HG02763 (cell line): ENCODE measurements at regions not wholly inside any gene's neighbourhood (a gene's known extent, or its start where the extent isn't known, plus 50 kb on each side); places are given as distances from the start of the nearest gene placed in this dataset.

Experiments
- ATAC-seq: cut with Tn5 transposase; IDR thresholded peaks from one replicate; pipeline ENCODE4 v1.9.1; 2021; ENCODE audit warnings: mild to moderate bottlenecking, moderate library complexity; ENCODE audit not compliant: unreplicated experiment

DNA sequence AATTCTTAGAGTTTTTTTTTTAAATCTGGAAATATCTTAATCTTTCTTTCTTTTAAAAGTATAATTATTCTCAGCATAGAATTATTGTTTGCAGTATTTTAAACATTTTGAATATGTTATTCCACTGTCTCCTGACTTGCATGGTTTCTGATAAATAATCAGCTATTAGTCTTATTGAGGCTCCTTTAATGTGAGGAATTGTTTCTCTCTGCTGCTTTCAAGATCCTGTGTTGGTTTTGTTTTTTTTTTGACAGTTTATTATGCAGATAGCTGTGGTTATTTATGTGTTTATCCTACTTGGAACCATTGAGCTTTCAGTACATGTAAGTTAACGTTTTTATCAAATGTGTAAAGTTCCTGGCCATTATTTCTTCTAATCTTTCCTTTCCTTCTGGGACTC, 477.9 kb upstream of the HTR2A start:
- no peak for ATAC-seq

- ATAC-seq: no peak
These were observed 475.9 kb upstream of the HTR2A start for GRCh38 chr13:47372751-47373150.

DNA sequence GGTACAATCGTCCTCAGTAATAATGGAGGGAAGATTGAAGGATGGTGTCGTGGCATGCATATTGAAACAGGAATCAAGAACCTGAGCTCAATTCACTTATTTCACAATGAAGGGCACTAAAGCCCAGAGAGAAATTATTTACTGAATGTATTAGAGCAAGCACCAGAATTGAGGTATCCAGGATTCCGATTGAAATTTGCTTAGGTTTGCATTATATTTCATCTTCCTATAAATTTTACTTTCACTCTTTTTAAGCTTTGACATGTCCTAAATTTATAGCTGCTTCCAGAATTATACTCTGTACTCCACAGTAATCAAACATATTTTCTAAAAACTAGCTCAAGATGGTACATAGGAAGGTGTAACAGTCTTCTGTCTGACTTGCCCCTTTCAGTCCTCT, 454.9 kb upstream of the HTR2A start:
- no peak for ATAC-seq

DNA sequence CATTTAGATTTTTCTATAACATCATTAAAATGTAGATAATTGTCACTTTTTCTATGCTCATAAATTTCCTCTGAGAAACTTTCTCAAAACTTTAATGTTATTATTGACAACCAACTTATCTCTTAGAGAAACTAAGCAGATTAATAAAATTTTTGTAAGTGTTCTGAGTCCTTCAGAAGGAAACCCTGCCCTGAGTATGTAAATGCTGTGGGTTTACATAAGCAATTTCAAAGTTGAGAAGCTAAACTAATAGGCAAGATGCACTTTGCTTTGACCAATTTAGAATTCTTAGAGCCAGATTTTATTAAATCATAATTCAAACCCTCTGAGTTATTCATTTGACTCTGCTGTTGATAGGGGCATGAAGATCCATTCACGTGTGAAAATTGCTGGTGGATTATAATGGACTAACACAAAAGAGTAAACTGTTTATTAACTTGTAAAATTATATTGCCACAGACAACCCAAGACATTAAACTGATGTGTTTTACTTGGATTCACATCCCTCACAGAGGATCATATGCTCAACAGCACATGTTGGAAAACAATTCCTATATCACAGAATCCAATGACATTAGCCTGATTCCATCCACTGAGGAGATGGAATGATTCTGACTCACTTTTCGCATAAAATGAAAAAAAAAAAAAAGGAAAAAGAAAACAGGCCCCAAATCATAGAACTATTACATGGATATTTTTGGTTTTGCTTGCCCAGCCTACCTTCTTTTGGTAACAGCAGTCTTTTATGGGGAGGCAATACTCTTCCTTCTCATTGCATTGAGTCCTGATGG, 453.7 kb upstream of the HTR2A start:
- no peak for ATAC-seq

- ATAC-seq: no peak
These were observed 452.4 kb upstream of the HTR2A start for GRCh38 chr13:47349211-47349610.

GRCh38 chr13:47337781-47338507, 441.1 kb upstream of the HTR2A start:
- ATAC-seq: no peak

- no peak for ATAC-seq
These were observed 437.3 kb upstream of the HTR2A start for GRCh38 chr13:47334173-47334572.

DNA sequence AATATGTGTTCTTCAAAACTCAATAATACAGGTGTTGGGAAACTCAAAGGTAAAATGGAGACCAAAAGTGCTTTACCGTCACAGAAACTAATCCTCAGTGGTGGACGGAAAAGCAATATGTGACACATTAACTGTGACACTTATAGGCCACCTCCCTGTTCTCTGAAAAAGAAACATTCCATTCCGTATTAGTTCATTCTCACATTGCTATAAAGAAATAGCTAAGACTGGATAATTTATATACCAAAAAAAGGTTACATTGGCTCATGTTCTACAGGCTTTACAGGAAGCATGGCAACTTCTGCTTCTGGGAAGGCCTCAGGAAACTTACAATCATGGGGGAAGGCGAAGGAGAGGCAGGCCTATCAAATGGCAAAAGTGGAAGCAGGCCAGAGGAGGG, 435.3 kb upstream of the HTR2A start:
- ATAC-seq: no peak

- ATAC-seq: no peak
These were observed 433.2 kb upstream of the HTR2A start for GRCh38 chr13:47330031-47330430.

DNA sequence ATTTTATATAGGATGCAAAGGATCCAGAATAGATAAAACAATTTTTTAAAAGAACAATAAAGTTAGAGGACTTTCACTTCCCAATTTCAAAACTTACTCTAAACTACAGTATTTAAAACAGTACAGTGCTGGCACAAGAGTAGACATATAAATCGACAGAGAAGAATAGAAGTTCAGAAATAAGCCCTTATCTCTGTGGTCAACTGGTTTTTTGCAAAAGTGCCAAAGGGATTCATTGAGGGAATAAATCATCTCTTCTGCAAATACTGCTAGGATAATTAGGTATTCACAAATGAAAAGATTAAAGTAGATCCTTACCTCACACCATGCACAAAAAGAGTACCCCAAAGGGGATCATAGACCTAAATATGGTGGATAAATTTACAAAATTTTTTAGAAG, 431.0 kb upstream of the HTR2A start:
- ATAC-seq: no peak

GRCh38 chr13:47326061-47326460, 429.2 kb upstream of the HTR2A start:
- ATAC-seq: no peak

DNA sequence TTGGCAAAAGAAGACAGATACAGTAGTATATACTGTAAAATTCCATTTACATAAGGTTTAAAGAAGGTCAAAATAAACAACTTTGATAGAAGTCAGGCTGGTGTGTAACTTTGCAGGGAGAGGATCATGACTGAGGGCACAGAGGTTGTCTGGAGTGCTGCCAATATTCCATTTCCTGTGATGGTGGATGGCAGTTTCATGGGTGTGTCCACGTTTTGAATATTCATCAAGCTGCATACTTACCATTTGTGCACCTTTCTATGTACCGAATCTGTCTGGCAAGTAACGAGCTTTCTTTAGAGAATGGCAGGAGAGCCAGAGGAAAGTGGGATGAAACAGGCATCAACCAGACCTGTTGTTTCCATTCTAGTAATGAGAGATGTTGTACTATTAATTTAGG, 420.5 kb upstream of the HTR2A start:
- ATAC-seq: no peak

DNA sequence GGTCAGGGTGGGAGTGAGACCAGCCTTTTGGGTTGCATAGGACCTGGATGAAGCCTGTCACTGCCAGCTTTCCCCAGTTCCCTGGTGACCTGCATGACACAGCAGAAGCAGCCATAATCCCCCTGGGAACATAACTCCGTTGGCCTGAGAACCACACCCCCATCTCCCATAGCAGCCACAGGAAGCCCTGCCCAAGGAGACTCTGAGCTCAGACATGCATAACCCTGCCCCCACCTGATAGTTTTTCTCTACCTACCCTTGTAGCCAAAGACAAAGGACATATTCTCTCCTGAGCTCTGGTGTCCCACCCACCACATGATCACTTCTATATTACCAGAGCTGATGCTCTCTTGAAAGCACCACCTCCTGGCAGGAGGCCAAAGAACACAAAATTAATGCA, 413.5 kb upstream of the HTR2A start:
- ATAC-seq: no peak

GRCh38 chr13:47306991-47307390, 410.1 kb upstream of the HTR2A start:
- no peak for ATAC-seq

- no peak for ATAC-seq
These were observed 406.8 kb upstream of the HTR2A start for GRCh38 chr13:47303626-47304025.

DNA sequence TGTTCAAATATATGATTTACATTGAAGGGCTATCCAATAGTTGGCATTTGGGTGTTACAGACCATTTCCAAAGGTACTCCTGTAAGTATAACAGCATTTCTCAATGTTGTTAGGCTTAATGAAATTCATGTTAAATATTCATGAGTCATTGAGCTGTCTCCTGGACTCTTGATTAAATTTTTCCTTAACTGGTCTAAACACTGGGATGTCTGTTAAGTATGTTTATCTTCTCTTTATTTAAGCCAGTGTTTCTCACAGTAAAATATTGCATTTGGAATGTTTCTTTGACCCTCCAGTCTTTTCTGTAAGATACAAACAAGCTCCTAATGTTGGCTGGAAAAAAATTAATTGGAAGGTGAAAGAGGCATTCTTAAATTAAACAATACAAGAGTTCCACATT, 402.5 kb upstream of the HTR2A start:
- no peak for ATAC-seq

GRCh38 chr13:47298506-47298905, 401.7 kb upstream of the HTR2A start:
- ATAC-seq: no peak

DNA sequence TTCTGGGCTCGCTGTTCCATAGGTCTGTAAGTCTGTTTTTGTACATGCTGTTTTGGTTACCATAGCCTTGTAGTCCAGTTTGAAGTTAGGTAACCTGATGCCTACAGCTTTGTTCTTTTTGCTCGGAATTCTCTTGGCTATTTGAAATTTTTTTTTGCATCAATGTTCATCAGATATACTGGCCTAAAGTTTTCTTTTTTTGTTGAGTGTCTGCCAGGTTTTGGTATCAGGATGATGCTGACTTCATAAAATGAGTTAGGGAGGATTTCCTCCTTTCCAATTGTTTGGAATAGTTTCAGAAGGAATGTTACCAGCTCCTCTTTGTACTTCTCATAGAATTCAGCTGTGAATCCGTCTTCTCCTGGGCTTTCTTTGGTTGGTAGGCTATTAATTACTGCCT, 397.8 kb upstream of the HTR2A start:
- no peak for ATAC-seq

DNA sequence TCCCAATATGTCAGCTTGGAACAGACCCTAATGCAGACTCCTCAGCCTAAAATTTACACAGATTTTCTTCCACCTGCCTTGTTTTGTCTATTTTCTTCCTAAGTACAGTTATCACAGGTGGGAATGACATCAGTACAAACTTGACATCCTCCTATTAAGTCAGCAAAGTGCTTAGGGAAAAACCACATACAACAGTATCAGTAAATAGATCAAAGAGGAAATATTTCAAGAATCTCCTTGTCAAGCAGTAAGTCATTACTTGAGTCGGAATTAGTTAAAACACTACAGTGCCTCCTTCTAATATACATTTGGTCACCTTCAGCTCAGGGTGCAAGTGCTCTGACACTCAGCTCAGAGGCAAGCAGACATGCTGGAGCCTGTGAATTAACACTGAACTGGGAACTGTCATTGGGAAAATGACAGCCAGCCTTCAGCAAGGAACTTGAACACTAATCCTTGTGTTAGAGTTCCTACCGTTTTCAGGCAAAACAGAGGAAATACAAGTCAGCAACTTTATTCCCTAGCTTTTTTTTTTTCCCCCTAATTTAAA, 394.3 kb upstream of the HTR2A start:
- no peak for ATAC-seq

DNA sequence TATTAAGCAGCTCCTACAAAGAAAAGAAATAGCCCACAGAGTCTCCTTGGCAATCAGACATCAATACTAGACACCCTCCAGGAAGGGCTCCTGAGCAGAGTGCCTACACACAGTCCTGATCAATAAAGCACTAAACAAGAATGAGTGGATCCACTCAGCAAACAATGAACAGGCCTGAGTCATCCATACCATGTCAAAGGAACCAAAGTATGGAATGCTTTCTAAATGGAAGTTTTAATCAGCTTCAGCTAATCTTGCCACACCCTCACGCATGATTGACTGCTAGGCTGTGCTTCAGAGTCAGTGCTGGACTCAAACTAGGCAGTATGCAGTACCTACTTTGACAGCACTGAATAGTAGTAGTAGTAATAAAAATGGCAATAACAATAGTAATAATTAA, 392.7 kb upstream of the HTR2A start:
- no peak for ATAC-seq

DNA sequence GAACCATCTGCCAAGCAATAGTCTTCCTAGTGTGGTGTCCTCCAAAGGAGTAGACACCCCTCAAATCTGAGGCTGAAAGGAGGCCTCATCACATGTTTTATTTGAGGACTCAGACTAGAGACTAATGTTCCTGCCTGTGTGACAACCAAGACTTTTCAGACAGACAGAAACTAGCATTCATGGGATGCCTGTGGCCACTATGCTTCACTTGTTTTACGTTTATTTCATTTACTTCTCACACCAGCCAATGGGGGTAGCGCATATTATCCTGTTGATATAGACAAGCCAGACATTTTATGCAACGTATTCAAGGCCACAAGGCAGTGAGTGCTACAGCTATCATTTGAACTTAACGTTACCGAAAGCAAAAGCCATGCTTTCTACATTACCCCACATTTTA, 391.7 kb upstream of the HTR2A start:
- no peak for ATAC-seq

DNA sequence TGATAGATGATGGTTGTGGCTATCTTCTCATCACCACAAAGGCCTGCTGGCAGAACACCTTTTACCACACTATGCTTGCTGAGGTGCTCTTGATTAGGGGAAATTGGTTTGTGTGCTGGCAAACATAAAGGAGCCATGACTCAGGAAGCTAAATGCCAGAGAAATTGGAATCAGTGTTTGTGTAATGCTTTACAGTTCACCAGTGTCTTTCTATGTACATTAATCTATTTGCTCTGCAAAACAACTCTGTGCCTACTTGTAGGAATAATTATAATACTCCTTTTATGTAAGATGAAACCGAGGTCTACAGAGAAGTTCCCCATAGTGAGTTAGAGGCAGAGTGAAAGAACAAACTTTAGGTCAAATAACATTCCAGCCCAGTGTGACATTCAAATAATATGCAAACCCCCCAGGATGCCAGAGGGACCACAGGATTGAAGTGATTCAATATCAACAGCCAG, 390.5 kb upstream of the HTR2A start:
- no peak for ATAC-seq
